ENCODE measurements at regions not wholly inside any gene's neighbourhood (a gene's known extent, or its start where the extent isn't known, plus 50 kb on each side); places are given as distances from the start of the nearest gene placed in this dataset.
"Not testable (repeated sequence)": the region's sequence is repeated elsewhere in the genome, so short reads cannot be mapped to it uniquely, and the experiment has no call there.

DNA sequence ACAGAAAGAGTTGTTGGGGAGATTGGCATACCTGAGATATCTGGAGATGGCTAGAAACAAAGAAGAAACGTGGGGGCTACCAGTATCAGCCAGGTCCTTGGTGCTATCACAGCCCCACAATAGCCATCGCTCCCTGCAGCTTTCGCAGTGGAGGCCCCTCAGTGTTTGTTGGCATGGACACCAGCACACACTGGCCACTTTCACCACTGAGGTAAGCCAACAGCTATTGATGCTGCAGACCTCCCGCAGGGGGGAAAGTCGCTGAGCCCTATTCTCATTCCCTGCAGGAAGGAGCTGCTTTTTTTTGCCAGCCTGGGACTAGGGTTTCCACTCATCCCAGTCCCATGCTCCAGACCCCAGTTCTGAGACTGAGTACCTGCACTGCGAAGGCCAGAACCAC is 879.2 kb upstream of the IGFBP7 start:
- DNase-seq, result no peak

DNA sequence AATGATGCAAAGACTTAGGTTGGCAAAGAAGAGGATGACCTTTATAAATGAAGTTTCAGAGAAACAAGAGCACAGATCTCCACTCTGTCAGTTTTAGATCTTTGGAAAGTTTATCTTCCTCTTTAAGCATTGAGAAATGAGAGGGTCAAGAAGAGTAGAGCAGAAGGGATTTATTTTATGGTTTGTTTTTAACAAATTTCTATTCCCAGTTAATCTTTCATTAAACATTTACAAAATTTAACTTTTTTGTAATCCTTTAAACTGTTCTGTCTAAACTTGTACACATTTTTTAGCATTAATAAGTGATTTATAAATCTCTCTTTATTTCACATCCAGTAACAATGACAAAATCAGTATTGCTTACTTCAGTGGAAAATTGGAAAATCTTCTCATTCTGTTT is 875.0 kb upstream of the IGFBP7 start:
- DNase-seq, result no peak

DNA sequence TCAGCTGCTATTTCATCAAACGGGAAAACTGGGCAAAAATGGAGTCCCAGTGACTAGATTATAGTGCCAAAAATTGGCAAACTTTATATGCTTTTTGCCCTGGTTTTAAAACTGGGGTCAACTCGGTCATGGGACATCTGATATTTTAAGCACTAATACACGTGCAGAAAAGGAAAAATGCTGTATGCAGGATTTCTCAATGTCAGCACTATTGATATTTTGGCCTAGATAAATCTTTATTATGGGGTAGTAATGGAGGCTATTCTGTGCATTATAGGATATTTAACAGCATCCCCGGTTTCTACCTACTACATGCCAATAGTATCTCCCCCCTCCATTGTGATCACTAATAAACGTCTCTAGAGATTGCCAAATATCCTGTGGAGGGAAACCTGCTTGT is 870.9 kb upstream of the IGFBP7 start:
- DNase-seq, result no peak

DNA sequence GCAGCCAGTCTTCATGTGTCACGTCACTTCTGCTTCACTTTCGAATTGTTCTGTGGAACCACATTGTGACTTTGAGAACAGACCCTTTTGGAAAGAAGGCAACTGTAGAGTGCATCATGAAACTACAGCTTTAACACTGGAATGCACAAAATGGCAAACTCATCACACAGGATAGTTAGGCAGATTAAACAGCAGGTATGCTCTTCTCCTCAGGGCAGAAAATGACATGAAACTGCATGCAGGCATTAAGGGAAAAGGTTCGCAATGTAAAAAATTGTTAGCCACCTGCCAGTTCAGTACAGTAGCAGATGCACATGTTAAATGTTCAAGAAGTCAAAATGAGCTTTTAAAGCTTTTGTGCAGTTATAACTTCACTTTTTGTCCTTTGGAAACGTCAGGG is 864.6 kb upstream of the IGFBP7 start:
- DNase-seq, result no peak

DNA sequence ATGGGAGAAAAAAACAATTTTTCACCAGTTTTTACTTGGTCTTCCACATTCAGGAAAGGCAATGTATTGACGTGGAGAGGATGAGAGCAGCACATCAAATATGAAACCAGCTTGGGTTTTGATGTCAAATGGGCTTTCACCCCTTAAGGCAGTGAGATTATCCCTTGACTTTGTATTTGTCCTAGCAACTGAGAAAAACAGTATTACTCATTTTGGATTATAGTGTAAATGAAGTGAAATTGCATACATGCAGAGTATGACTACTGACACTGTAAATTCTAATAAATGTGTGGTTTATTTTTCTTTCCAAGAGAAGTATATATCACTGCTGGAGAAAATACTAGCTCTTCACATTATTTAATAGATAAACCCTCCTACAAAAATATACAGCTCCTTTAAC is 863.6 kb upstream of the IGFBP7 start:
- DNase-seq, result no peak

DNA sequence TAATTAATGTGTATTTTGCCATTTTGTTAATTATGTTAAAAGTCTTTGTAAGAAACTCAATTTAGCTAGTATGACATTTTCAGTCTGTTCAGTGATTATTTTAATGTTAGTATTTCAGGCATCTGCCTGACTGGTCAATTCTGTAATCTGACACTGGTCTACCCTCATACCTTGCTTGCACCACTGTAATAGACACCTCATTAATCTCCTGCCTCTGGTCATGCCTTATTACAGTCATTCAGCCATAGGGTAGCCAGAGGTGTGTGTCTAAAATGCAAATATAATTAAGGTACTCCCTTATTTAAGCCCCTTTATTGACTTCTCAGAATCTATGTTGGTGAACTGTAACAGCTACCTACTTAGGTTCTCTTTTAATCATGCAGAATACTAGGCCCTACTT is 861.1 kb upstream of the IGFBP7 start:
- DNase-seq, result no peak

DNA sequence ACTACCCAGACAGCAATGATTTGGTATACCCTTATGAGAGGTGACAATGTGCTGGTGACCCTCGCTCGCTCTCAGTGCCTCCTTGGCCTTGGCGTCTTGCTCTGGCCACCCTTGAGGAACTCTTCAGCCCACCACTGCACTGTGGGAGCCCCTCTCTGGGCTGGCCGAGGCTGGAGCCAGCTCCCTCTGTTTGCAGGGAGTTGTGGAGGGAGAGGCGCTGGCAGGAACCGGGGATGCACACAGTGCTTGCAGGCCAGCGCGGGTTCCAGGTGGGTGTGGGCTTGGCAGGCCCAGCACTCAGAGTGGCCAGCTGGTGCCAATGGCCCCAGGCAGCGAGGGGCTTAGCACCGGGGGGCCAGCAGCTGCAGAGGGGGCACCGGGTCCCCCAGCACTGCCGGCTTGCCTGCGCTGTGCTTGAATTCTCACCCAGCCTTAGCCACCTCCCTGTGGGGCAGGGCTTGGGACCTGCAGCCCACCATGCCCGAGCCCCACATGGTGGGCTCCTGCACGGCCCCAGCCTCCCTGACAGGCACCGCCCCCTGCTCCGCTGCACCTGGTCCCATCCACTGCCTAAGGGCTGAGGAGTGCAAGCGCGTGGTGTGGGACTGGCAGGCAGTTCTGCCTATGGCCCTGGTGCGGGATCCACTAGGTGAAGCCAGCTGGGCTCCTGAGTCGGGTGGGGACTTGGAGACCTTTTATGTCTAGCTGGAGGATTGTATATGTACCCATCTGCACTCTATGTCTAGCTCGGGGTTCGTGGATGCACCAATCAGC is 857.0 kb upstream of the IGFBP7 start:
- DNase-seq, result no peak

DNA sequence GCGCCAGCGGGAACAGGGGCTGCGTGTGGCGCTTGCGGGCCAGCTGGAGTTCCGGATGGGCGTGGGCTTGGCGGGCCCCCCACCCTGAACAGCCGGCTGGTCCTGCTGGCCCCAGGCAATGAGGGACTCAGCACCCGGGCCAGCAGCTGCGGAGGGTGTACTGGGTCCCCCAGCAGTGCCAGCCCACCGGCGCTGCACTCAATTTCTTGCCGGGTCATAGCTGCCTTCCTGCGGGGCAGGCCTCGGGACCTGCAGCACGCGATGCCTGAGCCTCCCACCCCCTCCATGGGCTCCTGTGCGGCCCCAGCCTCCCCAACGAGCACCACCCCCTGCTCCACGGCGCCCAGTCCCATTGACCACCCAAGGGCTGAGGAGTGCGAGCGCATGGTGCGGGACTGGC is 855.2 kb upstream of the IGFBP7 start:
- DNase-seq, result not testable (repeated sequence)

DNA sequence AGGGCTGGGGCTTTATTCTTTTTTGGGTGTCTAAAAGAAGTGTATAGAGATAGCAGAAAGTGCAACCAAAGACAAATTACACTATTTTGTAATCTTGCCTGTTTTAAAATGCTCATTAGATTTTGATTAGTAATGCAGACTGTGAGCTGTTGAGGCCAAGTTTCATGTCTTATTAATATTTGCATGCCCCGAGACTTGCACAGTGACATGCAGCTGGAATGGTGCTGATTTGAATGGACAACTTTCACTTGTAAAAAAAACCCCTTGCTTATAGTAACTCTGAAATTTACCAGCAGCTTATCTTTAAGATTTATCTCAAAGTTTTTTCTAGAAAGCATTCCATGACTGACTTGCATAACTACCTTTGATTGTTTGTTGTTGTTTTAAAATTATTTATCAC is 835.1 kb upstream of the IGFBP7 start:
- no peak for DNase-seq

DNA sequence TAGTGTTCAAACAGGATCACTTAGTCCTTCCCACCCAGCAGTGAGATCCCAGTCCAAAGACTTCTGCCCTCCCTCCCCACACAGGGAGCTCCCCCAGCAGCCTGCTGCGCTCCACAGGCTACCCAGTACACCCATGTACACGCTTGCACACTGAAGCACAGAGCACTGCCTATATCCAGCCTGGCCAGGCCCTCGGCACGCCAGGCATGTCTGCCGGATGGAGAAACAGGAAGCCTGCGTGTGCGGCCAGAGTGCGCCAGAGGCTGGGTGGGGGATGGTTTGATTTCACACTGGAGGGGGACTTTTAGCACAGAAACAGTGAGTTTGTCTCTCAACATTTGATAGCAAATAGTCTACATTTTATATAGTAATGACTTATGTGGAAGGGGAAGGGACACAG is 833.5 kb upstream of the IGFBP7 start:
- DNase-seq, result no peak

DNA sequence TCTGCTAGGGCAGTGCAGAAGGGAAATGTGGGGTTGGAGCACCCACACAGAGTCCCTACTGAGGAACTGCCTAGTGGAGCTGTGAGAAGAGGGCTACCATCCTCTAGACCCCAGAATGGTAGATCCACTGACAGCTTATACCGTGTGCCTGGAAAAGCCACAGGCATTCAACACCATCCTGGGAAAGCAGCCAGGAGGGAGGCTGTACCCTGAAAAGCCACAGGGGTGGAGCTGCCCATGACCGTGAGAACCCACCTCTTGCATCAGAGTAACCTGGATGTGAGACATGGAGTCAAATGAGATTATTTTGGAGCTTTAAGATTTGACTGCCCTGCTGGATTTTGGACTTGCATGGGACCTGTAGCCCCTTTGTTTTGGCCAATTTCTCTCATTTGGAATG is 827.1 kb upstream of the IGFBP7 start:
- not testable (repeated sequence) for DNase-seq

DNA sequence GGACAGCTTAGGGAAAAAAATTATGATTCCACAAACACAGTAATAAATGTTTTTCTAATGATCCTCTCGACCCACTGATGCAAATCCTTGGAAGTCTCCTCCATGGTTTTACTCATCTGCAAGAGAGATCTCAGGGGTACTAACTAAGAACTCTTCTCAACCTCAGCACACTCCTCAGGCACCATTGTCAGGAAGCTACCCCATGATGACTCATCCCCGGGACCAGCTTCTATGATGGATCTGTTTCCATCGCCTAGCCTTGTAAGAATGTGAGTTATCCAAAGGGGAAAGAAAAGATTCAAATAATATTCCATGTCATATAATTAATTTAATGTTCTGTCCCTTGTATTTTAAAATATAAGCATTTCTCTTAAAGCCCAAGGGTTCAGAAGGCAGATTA is 816.1 kb upstream of the IGFBP7 start:
- no peak for DNase-seq

DNA sequence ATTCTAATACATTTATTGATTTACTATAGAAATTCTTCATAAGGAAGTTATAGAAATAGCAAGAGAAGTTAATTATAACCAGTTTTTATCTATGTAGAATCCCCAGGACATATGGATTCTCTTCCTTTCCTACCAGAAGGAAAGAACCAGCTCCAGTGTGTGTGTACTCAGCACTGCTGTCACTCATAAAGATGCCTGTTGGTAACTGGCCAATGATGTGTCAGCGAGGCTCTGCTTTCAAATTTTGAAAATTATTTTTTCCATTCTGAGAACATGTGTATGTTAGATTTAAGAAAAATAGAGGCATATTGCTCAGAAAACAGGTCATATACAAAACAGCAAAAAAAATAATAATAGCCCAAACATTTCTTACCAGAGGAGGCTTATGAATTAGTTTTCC is 814.8 kb upstream of the IGFBP7 start:
- DNase-seq, result no peak

DNA sequence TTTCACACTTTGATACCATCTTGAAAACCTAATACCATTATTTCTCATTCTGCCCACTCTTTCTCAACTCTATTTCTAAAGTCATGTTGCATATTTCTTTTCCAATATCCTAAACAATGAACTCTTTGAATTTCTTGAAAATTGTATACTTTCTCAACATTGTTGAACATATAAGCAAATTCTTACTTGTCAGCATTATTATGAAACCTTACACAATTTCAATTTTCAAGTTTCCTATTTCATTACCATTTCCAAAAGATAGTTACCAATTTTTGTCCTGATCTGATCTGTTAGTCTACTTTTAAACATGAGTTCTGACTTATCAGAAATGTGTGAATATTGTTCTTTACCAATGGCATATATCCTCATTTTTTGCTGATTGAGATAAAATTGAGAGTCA is 806.3 kb upstream of the IGFBP7 start:
- DNase-seq, result no peak

DNA sequence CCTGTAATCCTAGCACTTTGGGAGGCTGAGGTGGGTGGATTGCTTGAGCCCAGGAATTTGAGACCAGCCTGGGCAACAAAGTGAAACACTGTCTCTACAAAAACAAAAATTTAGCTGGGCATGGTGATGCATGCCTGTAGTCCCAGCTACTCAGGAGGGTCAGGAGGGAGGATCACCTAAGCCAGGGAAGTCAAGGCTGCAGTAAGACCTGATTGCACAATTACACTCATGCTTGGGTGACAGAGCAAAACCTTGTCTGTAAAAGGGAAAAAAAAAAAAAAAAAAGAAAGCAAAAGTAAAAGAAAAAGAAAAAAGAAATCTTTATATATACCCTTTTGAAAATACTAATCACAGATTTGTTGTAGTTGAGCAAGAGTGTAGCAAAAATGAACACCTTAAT is 801.0 kb upstream of the IGFBP7 start:
- no peak for DNase-seq

DNA sequence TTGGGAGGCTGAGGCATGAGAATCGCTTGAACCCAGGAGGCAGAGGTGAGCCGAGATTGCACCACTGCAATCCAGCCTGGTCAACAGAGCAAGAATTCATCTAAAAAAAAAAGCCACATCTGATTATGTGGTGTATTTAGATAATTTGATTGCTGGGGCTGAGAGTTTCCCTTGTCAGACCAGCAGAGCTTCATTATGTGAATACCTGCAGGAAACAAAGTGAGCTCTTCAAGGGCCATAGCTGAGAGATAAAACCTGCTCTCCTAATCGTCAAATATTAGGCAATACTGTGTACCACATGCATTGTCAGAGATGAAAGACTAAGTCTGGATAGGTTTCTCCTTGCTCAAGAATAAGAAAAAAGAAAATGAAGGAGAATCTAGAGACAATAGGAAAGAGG is 800.0 kb upstream of the IGFBP7 start:
- DNase-seq, result no peak

DNA sequence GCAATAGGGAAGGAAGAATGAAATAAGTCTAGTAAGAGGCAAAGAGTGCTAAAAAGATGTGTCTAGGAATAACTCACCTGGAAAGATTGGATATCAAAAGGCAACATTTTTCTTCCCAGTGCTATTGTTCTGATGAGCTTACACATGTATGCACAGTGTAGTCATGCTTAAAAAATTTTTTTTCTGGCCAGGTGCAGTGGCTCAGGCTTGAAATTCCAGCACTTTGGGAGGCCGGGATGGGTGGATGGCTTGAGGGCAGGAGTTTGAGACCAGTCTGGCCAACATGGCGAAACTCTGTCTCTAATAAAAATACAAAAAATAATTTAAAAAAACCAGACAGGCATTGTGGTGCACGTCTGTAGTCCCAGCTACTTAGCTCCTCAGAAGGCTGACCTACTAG is 795.8 kb upstream of the IGFBP7 start:
- DNase-seq, result no peak

DNA sequence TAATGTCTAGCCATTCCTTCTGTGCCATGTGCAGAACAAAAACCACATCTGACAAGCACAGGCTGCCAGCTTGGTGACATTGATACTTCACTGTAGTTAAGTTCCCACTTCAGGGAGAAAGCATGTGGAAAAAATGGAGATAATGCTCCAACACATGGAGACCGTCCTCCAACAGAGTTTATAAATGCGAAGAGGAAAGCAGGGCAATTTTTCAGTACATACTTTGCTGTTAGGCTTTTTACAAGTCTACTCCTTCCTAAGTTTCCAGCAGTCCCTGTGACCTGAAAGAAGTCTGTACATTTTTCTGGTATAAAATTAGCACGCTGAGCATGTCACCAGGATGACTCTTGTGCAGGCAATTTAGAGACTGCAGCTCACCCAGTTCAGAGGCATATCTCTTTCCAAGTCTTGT is 766.9 kb upstream of the IGFBP7 start:
- no peak for DNase-seq

DNA sequence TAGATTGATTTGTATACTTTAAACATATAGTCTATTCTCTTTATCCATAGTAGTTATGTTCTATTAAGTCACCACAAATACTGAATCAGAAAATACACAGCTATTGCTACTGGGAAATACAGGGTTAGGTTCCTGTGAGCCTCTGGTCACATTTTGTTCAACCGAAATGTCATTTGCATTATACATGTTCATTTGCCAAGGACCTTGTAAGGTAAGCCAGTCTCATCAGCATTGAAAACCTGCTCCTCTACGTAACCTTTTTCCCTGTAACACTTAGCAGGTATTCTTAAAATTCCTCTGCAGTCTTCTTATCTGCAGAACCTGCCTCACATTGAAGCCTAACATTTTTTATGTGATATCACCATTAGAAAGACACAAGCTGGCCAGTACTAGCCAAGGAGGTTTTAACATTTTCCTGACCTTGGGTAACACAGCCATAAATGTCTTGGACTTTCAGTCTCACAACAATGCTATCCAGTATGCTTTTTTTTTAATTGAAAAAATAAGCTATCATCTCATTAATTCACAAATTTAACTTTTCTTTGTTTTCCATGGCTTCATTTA is 765.7 kb upstream of the IGFBP7 start:
- DNase-seq, result no peak

DNA sequence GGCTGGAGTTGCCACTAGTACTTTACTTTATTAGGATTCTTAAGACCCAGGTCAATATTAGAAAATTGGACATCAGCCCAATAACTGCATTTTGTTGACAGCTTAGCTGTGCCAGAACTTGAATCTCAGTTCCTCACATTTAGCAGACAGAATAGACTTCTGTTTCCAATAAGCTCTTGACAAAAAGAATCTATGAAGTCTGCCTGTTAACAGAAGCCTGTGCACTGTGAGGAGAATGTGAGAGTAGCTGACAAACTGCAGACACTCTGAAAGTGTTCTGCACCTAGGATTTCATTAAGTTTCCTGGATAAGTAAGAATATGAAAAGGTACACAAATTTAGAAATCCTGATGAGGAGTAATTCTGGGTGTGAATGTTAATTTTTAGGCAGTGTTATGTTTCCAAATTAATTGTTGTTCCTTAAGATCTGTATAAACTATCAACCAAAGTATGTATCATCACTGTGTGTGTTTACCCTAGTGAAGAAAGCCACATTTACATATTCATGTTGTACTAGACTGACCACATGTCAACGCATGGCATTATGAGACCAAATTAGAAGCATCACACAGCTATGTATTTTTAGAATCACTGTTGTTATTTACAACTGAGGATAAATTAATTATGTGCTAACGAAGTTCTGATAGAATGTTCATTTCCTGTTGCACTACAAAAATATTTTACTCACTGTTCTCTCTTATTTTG is 756.4 kb upstream of the IGFBP7 start:
- DNase-seq, result no peak

DNA sequence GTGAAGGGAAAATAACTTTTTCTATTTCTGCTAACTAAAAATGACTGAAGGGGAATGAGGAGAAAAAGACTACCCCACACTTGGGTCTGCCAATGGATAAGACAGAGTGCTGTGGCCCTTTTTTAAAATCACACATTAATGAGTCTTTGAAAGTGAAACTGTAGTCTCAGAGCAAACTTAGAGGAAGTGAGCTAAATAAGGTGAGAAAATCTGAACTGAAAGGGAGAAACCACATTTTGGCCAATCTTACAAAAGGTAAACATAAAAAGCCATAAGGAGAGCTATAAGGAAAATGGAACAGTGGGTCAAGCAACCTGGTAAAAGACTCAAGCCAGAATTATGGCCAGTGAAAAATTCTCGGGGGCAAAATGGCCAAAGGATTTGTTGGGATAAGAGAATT is 755.1 kb upstream of the IGFBP7 start:
- no peak for DNase-seq

DNA sequence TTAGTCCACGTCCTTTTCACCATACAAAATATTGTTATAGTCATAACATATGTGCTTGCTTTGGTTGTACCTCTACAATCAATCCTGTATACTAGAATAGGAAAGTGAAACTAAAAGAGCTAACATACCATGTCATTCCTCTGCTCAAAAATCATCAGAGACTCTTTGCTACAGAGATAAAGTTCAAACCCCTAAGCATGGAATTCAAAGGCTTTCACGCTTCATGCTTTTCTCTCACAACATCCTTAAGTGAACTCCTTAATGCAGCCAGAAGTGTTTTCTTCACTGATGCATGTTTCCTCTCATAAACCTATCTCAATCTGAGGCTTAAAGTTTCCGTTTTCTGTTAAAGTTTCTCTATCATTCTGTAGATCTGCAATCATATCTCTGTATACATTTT is 744.6 kb upstream of the IGFBP7 start:
- no peak for DNase-seq

DNA sequence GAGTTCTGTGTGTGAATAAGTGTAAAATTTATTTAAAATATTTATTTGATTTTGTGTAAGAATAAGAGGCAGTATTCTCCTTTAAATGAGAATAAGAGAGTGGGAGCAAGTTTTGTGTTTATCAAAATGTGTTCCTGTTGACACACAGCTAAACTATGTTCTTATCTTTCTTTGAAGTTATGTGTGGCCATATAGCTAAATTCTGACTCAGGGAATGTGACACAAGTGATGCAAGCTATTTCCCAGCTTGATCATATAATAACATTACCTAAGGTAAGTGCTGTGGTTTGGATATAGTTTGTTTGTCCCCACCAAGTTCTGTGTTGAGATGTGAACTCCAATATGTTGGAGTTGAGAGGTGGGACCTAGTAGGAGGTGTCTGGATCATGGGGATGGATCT is 740.0 kb upstream of the IGFBP7 start:
- DNase-seq, result no peak

DNA sequence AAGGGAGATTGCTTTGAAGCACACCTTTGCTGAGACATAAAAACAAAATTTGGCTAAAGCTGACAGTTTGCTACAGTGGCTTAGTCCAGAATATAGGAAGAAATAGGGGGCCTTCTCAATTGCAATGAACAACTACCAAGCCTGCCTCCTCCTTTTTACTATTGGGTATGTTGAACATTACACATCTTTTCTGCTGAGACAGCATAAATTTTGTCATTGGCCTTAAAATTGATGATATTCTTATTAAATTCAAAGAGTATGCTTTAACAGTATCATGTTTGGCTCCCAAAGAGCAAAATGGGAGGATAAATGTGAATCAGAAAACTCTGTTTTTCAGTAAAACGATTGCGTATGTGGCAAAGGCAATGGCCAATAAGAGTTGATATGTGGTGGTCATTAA is 721.9 kb upstream of the IGFBP7 start:
- no peak for DNase-seq

DNA sequence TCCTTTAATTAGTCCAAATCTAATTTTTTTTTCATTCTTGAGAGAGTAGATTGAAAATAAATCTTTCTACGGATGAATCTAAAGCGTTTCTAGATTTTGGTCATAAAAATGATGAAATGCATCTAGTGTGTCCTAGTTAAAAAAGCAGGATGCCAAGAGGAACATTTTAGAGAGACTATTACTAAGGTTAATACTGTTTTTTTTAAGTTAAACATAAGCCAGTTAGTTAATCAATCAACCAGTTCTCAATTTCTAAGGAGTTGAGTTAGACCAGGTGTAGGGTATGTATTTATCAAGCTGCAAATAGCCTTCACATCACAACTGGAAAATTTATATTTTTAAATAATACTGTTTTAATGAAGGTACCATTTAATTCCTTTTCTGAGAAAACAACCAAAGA is 679.5 kb upstream of the IGFBP7 start:
- no peak for DNase-seq
